Testis (tissue), 2 donors: ENCODE measurements at regions not wholly inside any gene's neighbourhood (a gene's known extent, or its start where the extent isn't known, plus 50 kb on each side); places are given as distances from the start of the nearest gene placed in this dataset.

Experiments used
- DNase-seq: peaks from one replicate; pipeline ENCODE4 v3.0.0-alpha.2; 2019
- H3K27ac ChIP-seq, 2 donors: fragments of 200-600 bp; sonication (generic); one replicate each; pipeline ENCODE4 v1.5.1; 2019
- H3K27me3 ChIP-seq: fragments of 200-600 bp; sonication (generic); one replicate; pipeline ENCODE4 v1.5.1; 2019
- H3K36me3 ChIP-seq: fragments of 200-600 bp; sonication (generic); one replicate; pipeline ENCODE4 v1.5.1; 2017; ENCODE audit warnings: low read depth; ENCODE audit errors: missing control alignments
- H3K4me1 ChIP-seq: fragments of 200-600 bp; sonication (generic); one replicate; pipeline ENCODE4 v1.5.1; 2019
- H3K4me3 ChIP-seq, 2 donors: fragments of 200-600 bp; sonication (generic); one replicate each; pipeline ENCODE4 v1.5.1; 2017 to 2019
- H3K9me3 ChIP-seq: fragments of 200-600 bp; sonication (generic); one replicate; pipeline ENCODE4 v1.5.1; 2017
- CTCF ChIP-seq, 3 experiments: fragments of 450-650 bp in 2 of 3; fragments of 200-600 bp in 1 of 3; sonication (generic) in 1 of 3; IDR thresholded peaks; one replicate each; pipeline ENCODE4 v1.5.1; 2016 to 2019; ENCODE audit warnings: antibody characterized with exemption in 3 of 3, mild to moderate bottlenecking in 2 of 3, moderate library complexity in 1 of 3
- POLR2A ChIP-seq: fragments of 450-650 bp; IDR thresholded peaks from one replicate; pipeline ENCODE4 v1.6.1; 2017; ENCODE audit warnings: antibody characterized with exemption, mild to moderate bottlenecking, moderate library complexity
- WGBS, 2 donors: methylation state at CpG; one replicate each; pipeline ENCODE4 v1.1.5; 2018; 5-methylcytosine and 5-hydroxymethylcytosine counted together
- intact Hi-C: fragments of 100-400 bp; cut with DNase I; formaldehyde crosslinking; loops from one replicate; pipeline ENCODE4 v1.15.1; 2023; ENCODE audit warnings: low total_unique reads

DNA sequence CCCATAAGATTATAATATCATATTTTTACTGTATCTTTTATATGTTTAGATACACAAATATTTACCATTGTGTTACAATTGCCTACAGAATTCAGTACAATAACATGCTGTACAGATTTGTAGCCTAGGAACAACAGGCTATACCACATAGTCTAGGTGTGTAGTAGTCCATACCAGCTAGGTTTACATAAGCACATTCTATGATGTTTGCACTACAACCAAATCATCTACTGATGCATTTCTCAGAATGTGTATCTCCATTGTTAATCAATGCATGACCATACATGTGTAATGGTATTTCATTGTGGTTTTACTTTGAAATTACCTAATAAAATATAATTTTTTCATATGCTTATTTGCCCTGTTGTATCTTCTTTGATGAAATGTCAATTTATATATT lies 288.1 kb upstream of the PCDH10 start:
- DNase-seq = no peak
- Histone ChIP-seq H3K9me3 (no peaks in the 10 kb centered on the region), H3K27ac (no peak overlapping the region), H3K27me3 (no peaks in the 10 kb centered on the region), H3K4me1 (no peaks in the 10 kb centered on the region), H3K4me3 (no peak overlapping the region), H3K36me3 (no peaks in the 10 kb centered on the region)
- TF ChIP-seq CTCF (IDR thresholded peaks at IDR 0.05) (no peak), POLR2A (no peak)
- intact Hi-C loops = no loop called here

DNA sequence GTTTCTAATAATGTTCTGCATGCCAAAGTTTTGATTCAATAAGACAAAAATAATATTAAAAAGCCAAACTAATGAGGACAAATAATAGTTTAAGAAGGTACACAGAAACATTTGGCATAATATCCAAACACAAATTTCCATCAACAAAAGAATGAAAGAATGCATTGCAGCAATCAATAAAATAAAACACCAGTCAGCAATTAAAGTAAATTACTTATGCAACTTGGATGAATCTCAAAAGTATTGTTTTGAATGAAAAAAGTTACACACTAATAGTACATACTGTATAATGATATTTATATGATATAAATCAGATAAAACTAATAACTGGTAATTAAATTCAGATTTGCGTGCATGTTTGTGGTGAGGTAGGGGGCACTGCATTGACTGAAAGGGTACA lies 285.5 kb upstream of the PCDH10 start:
- TF ChIP-seq POLR2A = no peak
- TF ChIP-seq CTCF (IDR thresholded peaks at IDR 0.05) = no peak
- DNase-seq = no peak
- no peaks in the 10 kb centered on the region for H3K36me3 ChIP-seq
- H3K4me3 ChIP-seq = no peak overlapping the region
- H3K4me1 ChIP-seq = no peaks in the 10 kb centered on the region
- WGBS, 2 donors = 82 to 92% methylated on average over 1 of the region's 1 CpG
- no peaks in the 10 kb centered on the region for H3K9me3 ChIP-seq
- intact Hi-C loops = no loop called here
- no peak overlapping the region for H3K27ac ChIP-seq
- H3K27me3 ChIP-seq = no peaks in the 10 kb centered on the region

DNA sequence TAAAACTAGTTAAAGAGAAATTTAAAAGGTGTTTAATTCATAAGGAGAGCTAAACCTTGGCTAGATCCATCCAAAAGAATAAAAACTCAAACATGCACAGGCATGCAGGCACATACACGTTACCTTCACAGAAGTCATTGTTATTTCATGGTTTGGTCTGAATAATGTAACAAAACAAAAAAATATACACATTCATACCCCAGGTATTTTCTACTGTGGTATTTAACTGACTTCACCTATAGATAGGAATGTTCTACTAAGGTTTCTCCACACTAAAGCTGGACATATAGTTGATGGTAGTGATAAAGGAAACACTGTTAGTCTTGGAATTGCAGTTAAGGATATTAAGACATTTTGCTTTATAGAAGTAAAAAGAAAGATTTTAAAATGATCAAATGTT lies 283.6 kb upstream of the PCDH10 start:
- no peaks in the 10 kb centered on the region for H3K9me3 ChIP-seq
- DNase-seq = no peak
- H3K27me3 ChIP-seq = no peaks in the 10 kb centered on the region
- no peaks in the 10 kb centered on the region for H3K36me3 ChIP-seq
- no peak for TF ChIP-seq CTCF (IDR thresholded peaks at IDR 0.05)
- TF ChIP-seq POLR2A = no peak
- 91 to 93% methylated on average over 1 of the region's 1 CpG for WGBS, 2 donors
- intact Hi-C loops = no loop called here
- H3K4me1 ChIP-seq = no peaks in the 10 kb centered on the region
- H3K4me3 ChIP-seq = no peak overlapping the region
- no peak overlapping the region for H3K27ac ChIP-seq

GRCh38 chr4:132865922-132866321 lies 283.2 kb upstream of the PCDH10 start:
- DNase-seq = no peak
- TF ChIP-seq CTCF (IDR thresholded peaks at IDR 0.05) (no peak), POLR2A (no peak)
- H3K4me3 ChIP-seq = no peak overlapping the region
- no peak overlapping the region for H3K27ac ChIP-seq
- 89 to 93% methylated on average over 2 of the region's 2 CpGs for WGBS, 2 donors
- H3K4me1 ChIP-seq = no peaks in the 10 kb centered on the region
- no peaks in the 10 kb centered on the region for H3K36me3 ChIP-seq
- intact Hi-C loops = no loop called here
- no peaks in the 10 kb centered on the region for H3K9me3 ChIP-seq
- H3K27me3 ChIP-seq = no peaks in the 10 kb centered on the region

GRCh38 chr4:132866616-132867015 lies 282.5 kb upstream of the PCDH10 start:
- no peak overlapping the region for H3K27ac ChIP-seq
- TF ChIP-seq CTCF (IDR thresholded peaks at IDR 0.05) (no peak), POLR2A (no peak)
- no peaks in the 10 kb centered on the region for H3K9me3 ChIP-seq
- 77 to 83% methylated on average over 3 to 4 of the region's 4 CpGs for WGBS, 2 donors
- H3K27me3 ChIP-seq = no peaks in the 10 kb centered on the region
- no peak overlapping the region for H3K4me3 ChIP-seq
- no peaks in the 10 kb centered on the region for H3K36me3 ChIP-seq
- no peaks in the 10 kb centered on the region for H3K4me1 ChIP-seq
- intact Hi-C loops = no loop called here
- no peak for DNase-seq
